SK-N-SH (cell line): ENCODE measurements at regions not wholly inside any gene's neighbourhood (a gene's known extent, or its start where the extent isn't known, plus 50 kb on each side); places are given as distances from the start of the nearest gene placed in this dataset.

ENCODE experiments used
- CHD2 ChIP-seq: fragments of 150-350 bp; IDR thresholded peaks from 2 replicates; pipeline ENCODE4 v1.6.1; 2018; ENCODE audit warnings: low read length; ENCODE audit not compliant: partially characterized antibody
- CTCF ChIP-seq: fragments of 200-600 bp; sonication (generic); IDR thresholded peaks from 2 replicates; pipeline ENCODE4 v1.6.1; 2017; ENCODE audit warnings: antibody characterized with exemption, mild to moderate bottlenecking, moderate library complexity
- ELF1 ChIP-seq: IDR thresholded peaks from 2 replicates; pipeline ENCODE4 v1.4.0; 2012
- MAX ChIP-seq: IDR thresholded peaks from 2 replicates; pipeline ENCODE4 v1.4.0; 2012; ENCODE audit warnings: low read depth
- RAD21 ChIP-seq: IDR thresholded peaks from 2 replicates; pipeline ENCODE4 v1.6.1; 2012; ENCODE audit warnings: mild to moderate bottlenecking, low read length
- SMC3 ChIP-seq: IDR thresholded peaks from 2 replicates; pipeline ENCODE4 v1.6.1; 2012; ENCODE audit warnings: low read depth, low read length, improper control_type of control experiment
- TAF1 ChIP-seq: IDR thresholded peaks from 2 replicates; pipeline ENCODE4 v1.6.1; 2012; ENCODE audit warnings: low read depth, mild to moderate bottlenecking, low read length, moderate library complexity, borderline replicate concordance

DNA sequence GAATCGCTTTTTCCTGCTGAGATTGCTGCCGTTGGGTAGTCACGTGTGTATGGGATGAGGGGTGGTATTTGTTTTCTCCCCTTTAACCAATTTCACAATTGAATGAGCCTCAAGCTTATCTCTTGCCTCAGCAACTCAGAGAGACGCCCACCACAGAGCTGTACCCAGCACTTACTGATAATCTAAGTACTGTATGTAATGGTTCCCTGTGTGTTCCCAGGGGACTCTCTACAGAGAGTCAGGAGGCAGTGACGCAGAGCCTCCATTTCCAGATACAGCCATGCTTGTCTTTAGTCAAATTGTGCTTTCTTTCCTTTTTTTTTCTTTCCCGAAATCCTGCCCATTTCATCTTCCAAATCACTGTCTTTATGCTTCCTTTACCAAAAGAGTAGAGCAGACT is 1102.1 kb upstream of the KLHL29 start:
- no peak for TF ChIP-seq CTCF
- no peak for TF ChIP-seq RAD21
- no peak for TF ChIP-seq CHD2
- TF ChIP-seq SMC3 = no peak
- no peak for TF ChIP-seq ELF1
- no peak for TF ChIP-seq TAF1
- TF ChIP-seq MAX = no peak
